ENCODE measurements at regions not wholly inside any gene's neighbourhood (a gene's known extent, or its start where the extent isn't known, plus 50 kb on each side); places are given as distances from the start of the nearest gene placed in this dataset.

- CTCF ChIA-PET = no interaction called here
- DNase-seq = no peak
- Histone ChIP-seq H3K9me3 (no peaks in the 10 kb centered on the region), H3K4me1 (peaks cover 4% of the 10 kb centered on the region; the same call in 1 of the 2 replicates), H3K36me3 (ENCODE audit: control insufficient read depth, insufficient read depth, low read length) (no peaks in the 10 kb centered on the region), H3K27me3 (replicated peaks; ENCODE audit: control insufficient read depth, insufficient read depth, low read length) (no peaks in the 10 kb centered on the region), H3K4me3 (ENCODE audit: low read depth, low read length) (no peak overlapping the region)
- Mint-ChIP-seq H3K27ac (ENCODE audit: unreplicated experiment) (no peak overlapping the region), H3K4me3 (ENCODE audit: unreplicated experiment) (no peak overlapping the region), H3K36me3 (ENCODE audit: insufficient read depth, unreplicated experiment) (no peaks in the 10 kb centered on the region), H3K9me3 (ENCODE audit: unreplicated experiment) (no peaks in the 10 kb centered on the region), H3K27me3 (ENCODE audit: insufficient read depth, unreplicated experiment) (no peaks in the 10 kb centered on the region), H3K4me1 (ENCODE audit: low read depth, unreplicated experiment) (no peaks in the 10 kb centered on the region)
- no peak for TF ChIP-seq CTCF (IDR thresholded peaks at IDR 0.05; ENCODE audit: insufficient read depth in 1 of 2, low read depth in 1 of 2, low read length in 1 of 2, severe bottlenecking in 1 of 2, unreplicated experiment in 1 of 2)
- intact Hi-C loops (cut with micrococcal nuclease; ENCODE audit: unreplicated experiment) = no loop called here
- POLR2A ChIA-PET = no interaction called here
- no TSS peak for BruUV-seq (replicated peaks)
Observed at GRCh38 chr3:76958861-76959260, 81.0 kb upstream of the ROBO2 start.

- Mint-ChIP-seq H3K4me3 (ENCODE audit: unreplicated experiment) (no peak overlapping the region), H3K27me3 (ENCODE audit: insufficient read depth, unreplicated experiment) (no peaks in the 10 kb centered on the region), H3K36me3 (ENCODE audit: insufficient read depth, unreplicated experiment) (no peaks in the 10 kb centered on the region), H3K4me1 (ENCODE audit: low read depth, unreplicated experiment) (no peaks in the 10 kb centered on the region), H3K9me3 (ENCODE audit: unreplicated experiment) (no peaks in the 10 kb centered on the region), H3K27ac (ENCODE audit: unreplicated experiment) (no peak overlapping the region)
- no peak for DNase-seq
- POLR2A ChIA-PET = no interaction called here
- Histone ChIP-seq H3K27me3 (replicated peaks; ENCODE audit: control insufficient read depth, insufficient read depth, low read length) (no peaks in the 10 kb centered on the region), H3K9me3 (no peaks in the 10 kb centered on the region), H3K4me1 (peaks cover 10% of the 10 kb centered on the region), H3K36me3 (ENCODE audit: control insufficient read depth, insufficient read depth, low read length) (no peaks in the 10 kb centered on the region), H3K4me3 (ENCODE audit: low read depth, low read length) (no peak overlapping the region)
- no peak for TF ChIP-seq CTCF (IDR thresholded peaks at IDR 0.05; ENCODE audit: insufficient read depth in 1 of 2, low read depth in 1 of 2, low read length in 1 of 2, severe bottlenecking in 1 of 2, unreplicated experiment in 1 of 2)
- no TSS peak for BruUV-seq (replicated peaks)
- intact Hi-C loops (cut with micrococcal nuclease; ENCODE audit: unreplicated experiment) = no loop called here
- CTCF ChIA-PET = no interaction called here
Observed at GRCh38 chr3:76961284-76961683, 78.6 kb upstream of the ROBO2 start.

- Mint-ChIP-seq H3K36me3 (ENCODE audit: insufficient read depth, unreplicated experiment) (no peaks in the 10 kb centered on the region), H3K4me3 (ENCODE audit: unreplicated experiment) (no peak overlapping the region), H3K9me3 (ENCODE audit: unreplicated experiment) (no peaks in the 10 kb centered on the region), H3K4me1 (ENCODE audit: low read depth, unreplicated experiment) (no peaks in the 10 kb centered on the region), H3K27ac (ENCODE audit: unreplicated experiment) (no peak overlapping the region), H3K27me3 (ENCODE audit: insufficient read depth, unreplicated experiment) (no peaks in the 10 kb centered on the region)
- peak; percentile 49 to 52 for DNase-seq
- no TSS peak for BruUV-seq (replicated peaks)
- peaks cover 18% of the 10 kb centered on the region for H3K4me1 ChIP-seq
- no peak for TF ChIP-seq CTCF (IDR thresholded peaks at IDR 0.05; ENCODE audit: insufficient read depth in 1 of 2, low read depth in 1 of 2, low read length in 1 of 2, severe bottlenecking in 1 of 2, unreplicated experiment in 1 of 2)
- ChIA-PET POLR2A (no interaction called here), CTCF (no interaction called here)
- H3K4me3 ChIP-seq (ENCODE audit: low read depth, low read length) = no peak overlapping the region
- intact Hi-C loops (cut with micrococcal nuclease; ENCODE audit: unreplicated experiment) = no loop called here
- no peaks in the 10 kb centered on the region for H3K36me3 ChIP-seq (ENCODE audit: control insufficient read depth, insufficient read depth, low read length)
- no peaks in the 10 kb centered on the region for H3K27me3 ChIP-seq (replicated peaks; ENCODE audit: control insufficient read depth, insufficient read depth, low read length)
- no peaks in the 10 kb centered on the region; the same call in 1 of the 2 replicates for H3K9me3 ChIP-seq
Observed at GRCh38 chr3:76965122-76965725, 74.7 kb upstream of the ROBO2 start.

All from Caco-2 (cell line).